ENCODE measurements at regions not wholly inside any gene's neighbourhood (a gene's known extent, or its start where the extent isn't known, plus 50 kb on each side); places are given as distances from the start of the nearest gene placed in this dataset.
A peak's percentile ranks its signal among the peaks of the same experiment; 100 is the strongest.

DNA sequence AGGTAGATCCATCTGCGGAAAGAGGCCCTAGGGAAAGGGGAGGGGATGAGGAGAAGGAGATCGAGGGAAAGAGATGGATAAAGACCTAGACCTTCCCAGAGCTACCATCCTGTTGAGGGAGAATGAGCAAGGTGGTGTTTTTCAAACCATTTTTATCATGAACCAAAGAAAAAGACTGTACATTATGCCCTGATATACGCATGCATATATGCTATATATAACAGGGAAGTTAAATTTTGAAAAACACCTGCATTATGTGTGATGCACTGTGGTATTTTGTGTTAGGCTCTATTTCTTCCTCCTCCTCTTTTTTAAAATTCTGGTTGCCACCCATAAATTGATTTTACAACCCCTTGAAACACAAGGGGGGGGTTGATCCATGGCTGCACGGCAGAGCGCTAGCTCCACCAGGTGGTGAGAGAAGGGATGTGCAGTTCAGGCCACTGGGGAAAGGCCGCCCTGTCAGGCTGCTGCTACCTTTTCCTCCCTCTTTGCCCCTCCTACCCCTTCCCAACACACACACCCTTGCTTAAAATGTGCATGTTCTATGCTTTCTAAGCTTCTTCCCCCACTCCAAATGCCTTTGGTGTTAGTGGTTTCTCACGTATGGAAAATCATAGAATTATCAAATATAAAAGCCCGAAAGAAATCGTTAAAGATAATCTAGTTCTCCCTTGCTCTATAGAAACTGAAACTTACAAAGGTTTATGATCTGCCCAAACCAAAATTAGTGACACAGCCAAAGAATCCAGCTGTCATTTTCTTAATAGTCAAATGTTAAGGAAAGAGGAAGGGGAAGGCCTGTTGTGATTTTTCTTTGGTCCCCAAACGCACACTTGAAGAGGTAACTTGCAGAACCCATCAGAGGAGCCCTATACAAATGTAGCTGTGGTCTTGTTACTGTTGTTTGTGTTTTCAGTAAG lies 262.0 kb upstream of the UMPS start:
- Histone ChIP-seq H3K9me3 (no peaks in the 10 kb centered on the region), H3K4me1 (no peaks in the 10 kb centered on the region), H3K36me3 (no peaks in the 10 kb centered on the region), H3K27me3 (no peaks in the 10 kb centered on the region), H3K4me3 (replicated peaks in 1 of 3) (no peak overlapping the region), H3K27ac (no peak overlapping the region)
- intact Hi-C loops (cut with DNase I), result loop anchor here (2.0 kb wide), 1 partner anchor 119 kb away; no protein-coding TSS in a partner anchor
- DNase-seq, result peak; percentile 35 to 41
- TF ChIP-seq, protein P1, sequence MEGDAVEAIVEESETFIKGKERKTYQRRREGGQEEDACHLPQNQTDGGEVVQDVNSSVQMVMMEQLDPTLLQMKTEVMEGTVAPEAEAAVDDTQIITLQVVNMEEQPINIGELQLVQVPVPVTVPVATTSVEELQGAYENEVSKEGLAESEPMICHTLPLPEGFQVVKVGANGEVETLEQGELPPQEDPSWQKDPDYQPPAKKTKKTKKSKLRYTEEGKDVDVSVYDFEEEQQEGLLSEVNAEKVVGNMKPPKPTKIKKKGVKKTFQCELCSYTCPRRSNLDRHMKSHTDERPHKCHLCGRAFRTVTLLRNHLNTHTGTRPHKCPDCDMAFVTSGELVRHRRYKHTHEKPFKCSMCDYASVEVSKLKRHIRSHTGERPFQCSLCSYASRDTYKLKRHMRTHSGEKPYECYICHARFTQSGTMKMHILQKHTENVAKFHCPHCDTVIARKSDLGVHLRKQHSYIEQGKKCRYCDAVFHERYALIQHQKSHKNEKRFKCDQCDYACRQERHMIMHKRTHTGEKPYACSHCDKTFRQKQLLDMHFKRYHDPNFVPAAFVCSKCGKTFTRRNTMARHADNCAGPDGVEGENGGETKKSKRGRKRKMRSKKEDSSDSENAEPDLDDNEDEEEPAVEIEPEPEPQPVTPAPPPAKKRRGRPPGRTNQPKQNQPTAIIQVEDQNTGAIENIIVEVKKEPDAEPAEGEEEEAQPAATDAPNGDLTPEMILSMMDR (IDR thresholded peaks at IDR 0.05), result peak; percentile 75 to 95 (median 87)
- TF ChIP-seq POLR2A (IDR thresholded peaks at IDR 0.05), result no peak
- WGBS, 2 donors, result 67 to 68% methylated on average over 10 of the region's 10 CpGs

DNA sequence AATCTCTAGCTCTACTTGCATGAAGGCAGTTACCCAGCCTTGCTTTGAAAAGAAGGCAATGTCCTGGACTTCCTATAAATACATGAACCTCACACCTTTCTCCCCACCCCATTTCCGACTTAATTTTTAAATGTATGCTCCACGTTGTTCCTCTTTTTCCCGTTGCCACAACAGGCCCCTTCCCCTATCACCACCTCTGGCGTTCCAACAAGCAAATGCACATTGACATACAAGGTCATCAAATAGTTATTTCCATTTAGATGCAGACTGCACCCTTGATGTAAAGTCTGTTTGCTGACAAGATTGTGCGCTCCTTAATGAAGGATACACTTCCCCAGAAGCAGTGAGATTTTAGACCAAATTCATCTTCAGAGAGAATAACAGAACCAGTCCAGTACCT lies 260.7 kb upstream of the UMPS start:
- H3K4me1 ChIP-seq, result no peaks in the 10 kb centered on the region
- intact Hi-C loops (cut with DNase I), result no loop called here
- no peaks in the 10 kb centered on the region for H3K36me3 ChIP-seq
- TF ChIP-seq, protein P1 (IDR thresholded peaks at IDR 0.05), result no peak
- TF ChIP-seq POLR2A (IDR thresholded peaks at IDR 0.05), result no peak
- no peaks in the 10 kb centered on the region for H3K27me3 ChIP-seq
- H3K4me3 ChIP-seq (replicated peaks in 1 of 3), result no peak overlapping the region
- WGBS, 2 donors, result 85 to 89% methylated on average over 5 of the region's 5 CpGs
- H3K27ac ChIP-seq, result no peak overlapping the region
- no peak for DNase-seq
- H3K9me3 ChIP-seq, result no peaks in the 10 kb centered on the region

DNA sequence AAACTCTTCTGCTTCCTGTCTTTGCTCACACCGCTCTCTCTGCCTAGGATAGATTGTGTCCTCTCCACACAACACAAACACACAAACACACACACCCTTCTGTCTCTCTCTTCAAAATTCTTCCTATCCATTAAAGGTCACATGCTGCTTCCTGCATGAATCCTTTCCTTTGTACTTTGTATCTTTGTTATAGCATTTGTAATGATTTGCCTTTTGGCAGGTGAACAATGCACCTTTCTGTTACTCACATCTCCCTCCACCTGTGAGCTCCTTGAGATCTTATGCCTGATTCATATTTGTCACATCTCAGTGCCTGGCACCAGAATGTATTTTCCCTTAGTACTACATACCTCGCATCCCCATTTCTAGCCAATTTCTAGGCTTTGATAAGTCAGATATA lies 251.4 kb upstream of the UMPS start:
- Histone ChIP-seq H3K27ac (no peak overlapping the region), H3K27me3 (no peaks in the 10 kb centered on the region), H3K36me3 (no peaks in the 10 kb centered on the region), H3K9me3 (no peaks in the 10 kb centered on the region), H3K4me3 (replicated peaks in 1 of 3) (no peak overlapping the region), H3K4me1 (peaks cover 0 to 5% of the 10 kb centered on the region in 2 donors)
- DNase-seq, result no peak
- intact Hi-C loops (cut with DNase I), result no loop called here
- TF ChIP-seq, protein P1 (IDR thresholded peaks at IDR 0.05), result no peak
- TF ChIP-seq POLR2A (IDR thresholded peaks at IDR 0.05), result no peak
- 97% methylated on average over 2 of the region's 2 CpGs for WGBS, 2 donors

DNA sequence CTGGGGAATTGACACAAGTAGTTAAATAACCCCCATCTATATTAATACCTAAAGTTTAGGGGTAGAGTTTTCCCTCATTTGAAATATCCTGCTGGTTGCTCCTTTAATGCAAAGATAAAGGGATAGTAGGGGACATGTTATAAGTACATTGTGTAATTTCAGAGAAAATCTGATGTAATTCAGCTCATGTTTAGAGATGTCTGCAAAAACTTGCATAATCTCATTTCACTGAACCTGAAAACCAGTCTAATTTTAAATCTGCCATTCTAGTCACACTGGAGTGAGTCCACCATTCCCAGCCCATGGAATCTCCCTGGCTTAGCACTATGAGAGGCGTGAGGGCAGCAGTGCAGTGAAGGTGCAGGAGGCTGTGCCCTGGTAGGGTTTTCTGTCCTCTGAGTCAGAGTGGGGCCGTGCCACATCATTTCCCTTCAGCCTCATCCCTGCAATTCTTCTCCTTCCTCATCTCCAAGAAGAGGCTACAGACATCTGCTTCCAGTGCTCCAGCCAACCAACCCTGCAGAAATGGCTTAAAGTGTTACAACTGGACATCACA lies 246.3 kb upstream of the UMPS start:
- H3K27ac ChIP-seq, result no peak overlapping the region
- DNase-seq, result no peak
- no peaks in the 10 kb centered on the region for H3K4me1 ChIP-seq
- 91 to 98% methylated on average over 2 of the region's 2 CpGs for WGBS, 2 donors
- TF ChIP-seq, protein P1 (IDR thresholded peaks at IDR 0.05), result no peak
- no peak for TF ChIP-seq POLR2A (IDR thresholded peaks at IDR 0.05)
- H3K36me3 ChIP-seq, result no peaks in the 10 kb centered on the region
- no peak overlapping the region for H3K4me3 ChIP-seq (replicated peaks in 1 of 3)
- H3K9me3 ChIP-seq, result no peaks in the 10 kb centered on the region
- intact Hi-C loops (cut with DNase I), result no loop called here
- H3K27me3 ChIP-seq, result no peaks in the 10 kb centered on the region

DNA sequence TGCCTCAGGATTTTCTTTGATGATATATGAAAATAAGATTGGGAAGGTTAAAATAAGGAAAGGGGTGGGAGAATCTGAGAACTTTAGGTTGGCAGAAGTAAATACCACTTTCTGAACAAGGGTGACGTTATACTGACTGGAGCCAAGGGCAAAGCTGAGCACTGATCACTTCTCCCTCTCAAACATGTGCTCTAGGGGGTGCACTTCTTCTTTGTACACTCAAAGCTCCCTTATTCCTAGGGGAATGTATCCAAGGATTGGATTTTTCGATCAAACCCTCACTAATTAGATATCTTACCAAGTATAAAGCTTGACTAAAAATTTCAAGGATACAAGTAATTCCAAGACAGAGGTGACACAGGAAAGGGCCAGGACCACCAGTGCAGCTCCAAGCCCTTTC lies 243.9 kb upstream of the UMPS start:
- intact Hi-C loops (cut with DNase I), result no loop called here
- WGBS, 2 donors, result 35 to 85% methylated on average over 2 of the region's 2 CpGs
- H3K36me3 ChIP-seq, result no peaks in the 10 kb centered on the region

More for the DNA sequence above, 243.9 kb upstream of the UMPS start:
- TF ChIP-seq, protein P1 (IDR thresholded peaks at IDR 0.05), result no peak
- no peak for TF ChIP-seq POLR2A (IDR thresholded peaks at IDR 0.05)
- H3K4me3 ChIP-seq (replicated peaks in 1 of 3), result no peak overlapping the region
- peaks cover 0 to 5% of the 10 kb centered on the region in 2 donors for H3K4me1 ChIP-seq
- H3K27ac ChIP-seq, result no peak overlapping the region
- no peaks in the 10 kb centered on the region for H3K9me3 ChIP-seq
- no peaks in the 10 kb centered on the region for H3K27me3 ChIP-seq
- DNase-seq, result no peak

Measured in thyroid gland (tissue), 4 donors.